HG02678 (cell line): ENCODE measurements at regions not wholly inside any gene's neighbourhood (a gene's known extent, or its start where the extent isn't known, plus 50 kb on each side); places are given as distances from the start of the nearest gene placed in this dataset.

Experiments used
- ATAC-seq: cut with Tn5 transposase; IDR thresholded peaks from one replicate; pipeline ENCODE4 v1.9.1; 2021; ENCODE audit warnings: mild to moderate bottlenecking, moderate library complexity; ENCODE audit not compliant: unreplicated experiment

DNA sequence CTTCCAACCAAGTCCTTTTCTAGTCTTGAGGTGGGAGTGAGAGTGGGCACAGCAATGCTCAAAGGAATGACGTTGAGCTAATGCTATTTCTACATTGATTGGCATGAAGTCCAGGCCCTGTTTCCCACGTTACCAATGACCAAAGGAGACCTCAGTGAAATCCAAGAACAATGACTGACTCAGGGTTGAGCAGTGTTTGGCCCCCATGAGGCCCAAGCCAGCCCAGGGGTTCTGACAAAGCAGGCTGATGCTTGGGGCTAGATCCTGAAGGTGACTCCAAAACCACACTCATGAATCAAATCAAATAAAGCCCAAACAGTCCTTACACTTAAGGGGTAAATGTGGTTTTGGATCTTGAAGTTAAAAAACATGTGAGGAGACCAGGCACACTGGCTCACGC is 278.5 kb upstream of the GJB5 start:
- no peak for ATAC-seq

- ATAC-seq, result no peak
These were observed 277.2 kb upstream of the GJB5 start for GRCh38 chr1:34477632-34478141.

- no peak for ATAC-seq
These were observed 276.3 kb upstream of the GJB5 start for GRCh38 chr1:34478515-34479076.

- ATAC-seq, result no peak
These were observed 275.1 kb upstream of the GJB5 start for GRCh38 chr1:34479731-34480130.

GRCh38 chr1:34488080-34488708 is 266.7 kb upstream of the GJB5 start:
- ATAC-seq, result no peak

- no peak for ATAC-seq
These were observed 254.4 kb upstream of the GJB5 start for GRCh38 chr1:34500451-34500850.

DNA sequence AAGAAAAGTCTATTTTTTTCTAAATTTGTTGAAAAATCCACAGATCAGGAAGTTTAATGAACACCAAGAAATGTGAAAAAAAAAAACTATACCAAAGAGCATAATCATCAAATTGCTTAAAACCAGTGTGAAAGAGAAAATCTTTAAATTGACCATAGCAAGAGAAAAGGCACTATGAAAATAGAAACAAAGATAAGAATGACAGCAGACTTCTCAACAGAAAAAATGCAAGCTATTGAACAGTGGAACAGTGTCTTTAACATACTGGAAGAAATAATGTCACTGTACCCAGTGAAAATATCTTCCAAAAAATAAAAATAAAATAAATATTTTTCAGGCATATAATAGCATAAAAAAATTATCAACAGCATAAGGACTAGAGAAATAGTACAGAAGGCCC is 243.0 kb upstream of the GJB5 start:
- ATAC-seq, result no peak

- ATAC-seq, result no peak
These were observed 236.6 kb upstream of the GJB5 start for GRCh38 chr1:34518146-34518699.

DNA sequence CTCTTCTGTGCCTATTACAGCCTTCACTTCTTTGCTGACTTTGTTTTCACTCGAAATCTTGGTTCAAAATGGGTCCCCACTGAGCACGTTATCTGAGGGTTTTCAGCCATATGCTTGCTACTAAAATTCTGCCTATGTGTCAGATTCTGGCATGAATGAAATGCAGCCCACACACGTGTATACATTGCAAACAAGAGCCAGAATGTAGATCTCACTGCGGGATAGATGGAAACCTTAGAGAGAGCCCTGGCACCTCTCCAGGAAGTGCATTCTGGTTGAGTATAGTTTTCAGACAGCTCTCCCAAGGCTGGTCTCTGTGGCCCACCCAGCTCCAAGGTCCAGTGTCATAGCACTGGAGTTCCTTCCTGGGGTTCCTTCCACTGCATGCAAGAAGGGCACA is 234.7 kb upstream of the GJB5 start:
- ATAC-seq, result no peak

DNA sequence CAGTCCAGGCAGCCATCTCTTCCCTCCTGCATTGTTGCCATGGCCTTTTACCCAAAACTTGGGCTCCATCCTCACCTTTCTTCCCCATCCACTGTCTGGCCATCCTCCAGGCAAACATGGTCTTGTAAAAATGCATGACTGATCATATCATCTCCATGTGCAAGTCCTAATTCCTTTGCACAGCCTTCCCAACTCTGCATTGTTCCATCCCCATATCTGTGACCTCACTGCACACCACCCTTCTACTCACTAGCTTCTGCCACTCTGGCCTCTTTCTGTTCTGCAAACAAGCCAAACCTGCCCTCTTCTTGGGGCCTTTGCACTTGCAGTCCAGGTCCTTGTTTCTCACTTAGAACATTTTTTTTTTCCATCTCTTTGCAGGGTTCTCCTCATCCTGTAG is 230.1 kb upstream of the GJB5 start:
- ATAC-seq, result no peak

DNA sequence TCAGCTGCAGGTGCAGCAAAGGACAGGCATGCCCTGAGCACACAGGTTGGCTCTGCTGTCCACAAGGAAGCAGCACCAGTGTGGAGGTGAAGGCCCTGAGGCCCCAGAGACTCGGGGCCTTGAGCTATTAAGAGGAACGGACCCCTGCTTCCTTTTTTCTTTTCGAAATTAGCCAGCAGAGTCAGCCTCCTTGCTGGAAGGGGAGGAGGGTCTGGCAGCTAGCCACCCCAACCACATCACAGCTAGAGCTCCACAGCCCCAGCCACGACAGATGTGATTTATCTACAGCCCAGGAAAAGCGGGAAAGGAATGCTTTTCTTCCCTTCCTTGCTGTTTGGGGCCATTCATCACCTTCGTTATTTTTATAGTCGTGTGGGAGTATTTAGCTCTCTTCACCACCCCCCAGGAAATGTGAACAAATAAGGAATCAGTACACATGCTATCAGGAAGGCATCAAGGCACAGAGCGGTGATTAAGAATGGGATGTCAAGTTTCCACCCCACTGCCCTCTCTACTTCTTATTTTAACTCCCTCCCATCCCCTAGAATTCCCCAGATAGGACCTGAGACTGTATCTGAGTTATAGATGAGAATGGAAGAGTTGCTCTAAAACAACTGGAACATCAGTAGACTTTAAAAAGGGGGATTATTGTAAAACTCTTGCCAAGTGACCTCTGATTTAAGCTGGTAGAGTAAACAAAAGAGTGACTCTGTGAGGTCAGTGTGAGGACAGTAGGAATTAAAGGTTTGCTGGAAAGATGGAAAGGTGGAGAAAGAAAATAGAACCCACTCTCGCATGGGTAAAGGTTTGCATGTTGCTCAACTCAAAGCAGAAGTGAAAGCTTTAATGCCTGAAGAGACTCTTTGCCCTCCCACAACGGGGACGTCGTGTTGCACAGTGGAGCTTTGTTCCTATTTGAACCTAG is 224.7 kb upstream of the GJB5 start:
- peak; percentile 62 for ATAC-seq

DNA sequence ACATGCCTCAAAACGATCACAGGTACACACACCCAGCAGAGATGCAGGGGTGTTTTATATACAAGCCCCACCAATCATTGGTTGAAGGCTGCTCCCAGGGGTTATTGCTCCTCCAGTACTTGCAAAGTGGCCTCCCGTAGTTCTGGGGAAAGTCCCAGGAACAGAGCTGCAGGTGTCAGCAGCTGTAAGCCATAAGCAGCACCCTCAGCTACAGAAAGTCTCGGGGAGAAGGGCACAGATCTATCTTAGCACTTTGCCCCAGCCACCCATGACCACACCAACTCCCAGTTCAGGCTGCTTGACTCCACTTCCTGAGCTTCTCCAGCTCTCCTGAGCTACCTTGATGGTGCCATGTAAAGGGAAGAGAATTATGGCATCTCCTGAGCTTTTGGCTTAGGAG is 222.7 kb upstream of the GJB5 start:
- ATAC-seq, result peak; percentile 51

DNA sequence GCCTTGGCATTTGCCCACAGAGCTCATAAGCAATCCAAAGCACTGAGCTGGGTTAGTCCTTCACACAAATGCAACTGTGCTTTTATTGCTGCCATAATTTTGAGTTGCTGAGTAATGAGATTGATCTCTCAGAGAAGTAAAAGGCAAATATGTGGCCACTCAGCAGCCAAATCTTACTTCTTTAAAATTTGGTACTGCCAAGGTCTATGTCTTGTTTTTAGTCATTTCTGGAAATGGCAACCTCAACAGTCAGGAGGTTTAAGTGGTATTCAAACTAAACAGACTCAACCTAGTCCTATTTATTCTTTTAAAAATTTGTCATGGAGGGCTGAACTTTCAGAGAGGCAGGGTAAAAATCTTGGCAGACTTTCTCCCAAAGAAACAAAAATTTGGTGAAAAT is 216.4 kb upstream of the GJB5 start:
- ATAC-seq, result no peak

DNA sequence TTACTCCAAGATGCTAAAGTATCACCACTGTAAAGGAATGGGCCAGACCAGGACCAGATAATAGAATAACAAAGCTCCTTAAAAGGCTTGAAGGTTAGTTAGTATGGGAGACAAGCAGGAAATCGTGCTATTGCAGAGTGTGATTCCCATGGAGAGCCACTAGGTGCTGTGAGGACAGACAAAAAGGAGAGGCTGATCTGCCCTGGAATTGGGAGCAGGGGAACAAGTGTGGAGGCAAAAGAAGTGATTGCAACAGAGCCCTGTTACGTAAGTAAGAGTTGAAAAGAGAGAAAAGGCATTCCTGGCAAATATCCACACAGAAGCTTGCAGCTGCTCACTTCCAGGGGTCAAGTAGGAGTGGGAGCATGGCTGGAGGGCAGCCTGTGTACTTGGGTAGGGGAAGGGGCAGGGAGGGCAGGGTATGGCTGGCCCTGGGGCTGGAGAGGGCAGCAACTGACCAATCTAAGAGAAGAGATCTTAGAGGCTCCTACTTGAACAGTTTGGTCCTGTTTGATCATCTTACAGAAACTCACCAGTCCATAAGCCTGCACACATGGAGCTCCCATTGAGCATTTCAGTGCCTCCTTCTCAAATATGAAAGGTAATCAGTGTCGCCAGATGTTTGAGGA is 207.7 kb upstream of the GJB5 start:
- ATAC-seq, result no peak

DNA sequence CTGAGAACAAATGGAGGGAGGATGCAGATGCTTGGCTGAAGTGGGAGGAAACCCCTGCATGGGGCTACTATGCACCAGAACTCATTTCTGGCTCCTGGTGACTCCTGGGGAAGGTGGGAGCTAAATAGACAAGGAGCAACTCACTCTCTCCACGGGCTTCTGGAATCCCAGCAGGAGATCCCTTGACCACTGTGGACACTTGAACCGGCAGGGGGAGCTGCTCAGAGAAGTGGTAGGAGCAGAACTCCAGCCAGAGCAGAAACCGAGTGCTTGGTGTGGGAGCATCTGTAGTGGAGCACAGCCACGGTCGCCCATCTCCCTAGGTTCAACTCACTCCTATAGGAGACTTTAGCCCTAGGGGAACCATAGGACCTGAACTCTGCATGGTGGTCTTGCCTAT is 205.6 kb upstream of the GJB5 start:
- ATAC-seq, result no peak

DNA sequence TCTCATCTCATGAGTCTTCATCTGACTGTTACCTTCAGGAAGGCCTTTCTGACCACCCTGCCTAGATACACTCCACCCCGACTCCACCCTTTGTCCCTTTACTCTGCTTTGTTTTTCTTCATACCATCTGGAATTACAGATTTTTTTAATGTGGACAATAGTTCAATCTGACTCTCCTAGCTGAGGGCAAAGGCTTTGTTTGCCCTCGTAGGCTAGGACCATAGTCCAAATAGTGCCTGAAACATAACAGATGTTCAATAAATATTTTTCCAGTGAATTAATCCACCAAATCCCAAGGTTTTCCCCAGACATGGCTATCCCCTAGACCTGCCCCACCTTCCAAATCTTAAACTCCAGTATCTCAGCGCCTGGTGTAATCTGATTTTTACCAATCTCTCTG is 176.5 kb upstream of the GJB5 start:
- ATAC-seq, result no peak

GRCh38 chr1:34582356-34582755 is 172.5 kb upstream of the GJB5 start:
- ATAC-seq, result no peak

DNA sequence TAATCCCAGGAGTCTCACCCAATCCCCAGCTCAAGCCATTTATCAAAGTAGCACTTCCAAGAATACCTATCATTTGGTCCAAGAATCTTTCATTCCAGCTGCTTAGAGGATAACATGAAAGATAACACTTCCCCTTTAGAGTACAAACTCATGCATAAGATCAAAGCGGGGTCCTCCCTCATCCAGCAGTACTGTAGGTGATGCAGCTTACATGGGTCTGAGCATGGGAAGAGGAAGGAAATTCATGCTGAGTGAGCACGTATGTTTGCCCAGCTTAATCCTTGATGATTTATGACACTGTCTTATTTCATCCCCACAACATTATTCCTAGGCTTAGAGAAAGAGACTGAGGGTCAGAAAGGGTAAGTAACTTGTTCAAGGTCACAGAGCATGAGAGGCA is 167.1 kb upstream of the GJB5 start:
- ATAC-seq, result no peak

DNA sequence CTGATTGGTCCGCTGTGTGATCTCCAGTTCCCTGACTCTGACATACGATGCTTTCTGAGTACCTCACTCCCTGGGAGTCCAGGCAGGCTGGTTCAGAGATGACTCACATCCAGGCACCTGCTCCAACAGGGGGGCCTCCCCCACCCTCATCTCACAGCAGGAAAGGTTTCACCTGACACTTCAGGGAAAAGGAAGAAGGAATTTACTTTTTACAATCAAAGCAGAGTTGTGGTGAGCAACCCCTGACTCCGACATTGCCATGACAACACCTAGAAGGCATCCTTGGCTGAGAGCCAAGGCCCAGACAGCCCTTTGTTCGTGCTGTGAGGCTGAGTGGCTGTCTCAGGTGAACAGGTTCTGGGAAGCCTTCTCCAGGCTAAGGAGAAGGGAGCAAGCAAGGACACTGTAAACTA is 164.6 kb upstream of the GJB5 start:
- no peak for ATAC-seq

- no peak for ATAC-seq
These were observed 162.9 kb upstream of the GJB5 start for GRCh38 chr1:34591751-34592629.
